ENCODE measurements at regions not wholly inside any gene's neighbourhood (a gene's known extent, or its start where the extent isn't known, plus 50 kb on each side); places are given as distances from the start of the nearest gene placed in this dataset.

GRCh38 chr7:35988818-35989217 is 164.2 kb upstream of the EEPD1 start:
- DNase-seq (ENCODE audit: low read depth): no peak
- H3K4me3 ChIP-seq (ENCODE audit: low read depth, low read length): no peak overlapping the region
- no peak for TF ChIP-seq CTCF (IDR thresholded peaks at IDR 0.05; ENCODE audit: low read depth, low read length, missing control alignments)

- TF ChIP-seq CTCF (IDR thresholded peaks at IDR 0.05; ENCODE audit: low read depth, low read length, missing control alignments): no peak
- no peak for DNase-seq (ENCODE audit: low read depth)
- H3K4me3 ChIP-seq (ENCODE audit: low read depth, low read length): no peak overlapping the region
Observed at GRCh38 chr7:35991511-35992232, 161.4 kb upstream of the EEPD1 start.

- TF ChIP-seq CTCF (IDR thresholded peaks at IDR 0.05; ENCODE audit: low read depth, low read length, missing control alignments): no peak
- no peak overlapping the region for H3K4me3 ChIP-seq (ENCODE audit: low read depth, low read length)
- DNase-seq (ENCODE audit: low read depth): no peak
Observed at GRCh38 chr7:35992436-35992835, 160.6 kb upstream of the EEPD1 start.

- no peak for DNase-seq (ENCODE audit: low read depth)
- no peak overlapping the region for H3K4me3 ChIP-seq (ENCODE audit: low read depth, low read length)
- no peak for TF ChIP-seq CTCF (IDR thresholded peaks at IDR 0.05; ENCODE audit: low read depth, low read length, missing control alignments)
Observed at GRCh38 chr7:35993113-35993512, 159.9 kb upstream of the EEPD1 start.

GRCh38 chr7:35993676-35994606 is 159.1 kb upstream of the EEPD1 start:
- no peak for DNase-seq (ENCODE audit: low read depth)
- TF ChIP-seq CTCF (IDR thresholded peaks at IDR 0.05; ENCODE audit: low read depth, low read length, missing control alignments): no peak
- H3K4me3 ChIP-seq (ENCODE audit: low read depth, low read length): no peak overlapping the region

GRCh38 chr7:35995334-35995733 is 157.7 kb upstream of the EEPD1 start:
- no peak for DNase-seq (ENCODE audit: low read depth)
- no peak for TF ChIP-seq CTCF (IDR thresholded peaks at IDR 0.05; ENCODE audit: low read depth, low read length, missing control alignments)
- no peak overlapping the region for H3K4me3 ChIP-seq (ENCODE audit: low read depth, low read length)
